Prostate gland (tissue), 2 donors: ENCODE measurements at regions not wholly inside any gene's neighbourhood (a gene's known extent, or its start where the extent isn't known, plus 50 kb on each side); places are given as distances from the start of the nearest gene placed in this dataset.

Experiments
- POLR2A ChIP-seq: fragments of 450-650 bp; IDR thresholded peaks from one replicate; pipeline ENCODE4 v1.6.1; 2016; ENCODE audit warnings: antibody characterized with exemption, mild to moderate bottlenecking
- POLR2AphosphoS5 ChIP-seq: sonication (generic); formaldehyde crosslinking; IDR thresholded peaks from one replicate; pipeline ENCODE4 v1.6.1; 2017; ENCODE audit warnings: antibody characterized with exemption
- TF ChIP-seq, protein P1 (sequence below), 4 experiments: fragments of 200-600 bp in 2 of 4; fragments of 450-650 bp in 2 of 4; sonication (generic) in 2 of 4; IDR thresholded peaks; 1 replicate in 3 of 4; 2 replicates in 1 of 4; pipeline ENCODE4 v1.5.1; 2016 to 2019; ENCODE audit warnings: antibody characterized with exemption in 4 of 4, mild to moderate bottlenecking in 2 of 4, moderate library complexity in 2 of 4

DNA sequence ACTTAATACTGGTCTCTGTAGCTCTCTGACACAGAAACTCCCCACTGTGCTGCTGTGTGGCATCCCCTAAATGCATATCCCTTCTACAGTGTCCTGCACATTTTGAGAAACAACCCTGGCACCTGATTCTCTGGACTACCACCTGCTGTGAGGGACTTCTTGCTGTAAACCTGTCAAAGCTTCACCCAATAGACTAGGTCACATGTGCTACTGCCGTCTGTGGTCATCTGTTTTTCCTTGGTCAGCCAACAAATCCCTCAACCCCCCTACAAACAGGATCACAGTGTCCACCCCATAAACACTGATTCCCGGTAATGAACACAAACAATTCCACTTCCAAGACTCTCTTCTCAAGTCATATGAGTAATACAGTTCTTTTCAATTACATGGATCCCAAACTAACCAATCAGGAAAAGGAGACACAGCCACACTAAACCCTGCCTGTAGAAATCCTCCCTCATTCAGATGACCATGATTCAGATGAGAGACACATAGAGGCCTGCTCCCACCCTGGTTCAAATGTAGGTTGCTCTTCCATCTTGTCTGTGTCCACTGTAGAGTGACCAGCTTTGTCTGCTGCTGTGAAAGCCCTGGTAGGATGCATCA is 1157.4 kb downstream of the RPIA start:
- TF ChIP-seq, protein P1, sequence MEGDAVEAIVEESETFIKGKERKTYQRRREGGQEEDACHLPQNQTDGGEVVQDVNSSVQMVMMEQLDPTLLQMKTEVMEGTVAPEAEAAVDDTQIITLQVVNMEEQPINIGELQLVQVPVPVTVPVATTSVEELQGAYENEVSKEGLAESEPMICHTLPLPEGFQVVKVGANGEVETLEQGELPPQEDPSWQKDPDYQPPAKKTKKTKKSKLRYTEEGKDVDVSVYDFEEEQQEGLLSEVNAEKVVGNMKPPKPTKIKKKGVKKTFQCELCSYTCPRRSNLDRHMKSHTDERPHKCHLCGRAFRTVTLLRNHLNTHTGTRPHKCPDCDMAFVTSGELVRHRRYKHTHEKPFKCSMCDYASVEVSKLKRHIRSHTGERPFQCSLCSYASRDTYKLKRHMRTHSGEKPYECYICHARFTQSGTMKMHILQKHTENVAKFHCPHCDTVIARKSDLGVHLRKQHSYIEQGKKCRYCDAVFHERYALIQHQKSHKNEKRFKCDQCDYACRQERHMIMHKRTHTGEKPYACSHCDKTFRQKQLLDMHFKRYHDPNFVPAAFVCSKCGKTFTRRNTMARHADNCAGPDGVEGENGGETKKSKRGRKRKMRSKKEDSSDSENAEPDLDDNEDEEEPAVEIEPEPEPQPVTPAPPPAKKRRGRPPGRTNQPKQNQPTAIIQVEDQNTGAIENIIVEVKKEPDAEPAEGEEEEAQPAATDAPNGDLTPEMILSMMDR (IDR thresholded peaks at IDR 0.05): no peak
- TF ChIP-seq POLR2AphosphoS5 (no peak), POLR2A (no peak)
